Gastroesophageal sphincter (tissue), 3 donors: ENCODE measurements at regions not wholly inside any gene's neighbourhood (a gene's known extent, or its start where the extent isn't known, plus 50 kb on each side); places are given as distances from the start of the nearest gene placed in this dataset.

Experiments used
- CTCF ChIP-seq, 4 experiments: fragments of 200-600 bp in 2 of 4; fragments of 450-650 bp in 2 of 4; sonication (generic) in 1 of 4; IDR thresholded peaks; one replicate each; pipeline ENCODE4 v1.5.1; 2017 to 2019; ENCODE audit warnings: antibody characterized with exemption in 4 of 4, mild to moderate bottlenecking in 2 of 4, moderate library complexity in 2 of 4
- POLR2A ChIP-seq, 2 donors: fragments of 450-650 bp; IDR thresholded peaks; one replicate each; pipeline ENCODE4 v1.6.1; 2017; ENCODE audit warnings: antibody characterized with exemption in 2 of 2, mild to moderate bottlenecking in 2 of 2, moderate library complexity in 1 of 2
- POLR2AphosphoS5 ChIP-seq: sonication (generic); formaldehyde crosslinking; IDR thresholded peaks from one replicate; pipeline ENCODE4 v1.6.1; 2017; ENCODE audit warnings: antibody characterized with exemption

- no peak for TF ChIP-seq POLR2A (IDR thresholded peaks at IDR 0.05)
- TF ChIP-seq CTCF (IDR thresholded peaks at IDR 0.05) = peak in 1 of 4 experiments; percentile 74
- TF ChIP-seq POLR2AphosphoS5 = no peak
Observed at GRCh38 chrX:131830400-131831184, 192.5 kb upstream of the STK26 start.
